Hematopoietic multipotent progenitor cell treated with erythropoietin and hydrocortisone succinate and interleukin-3 and kit ligand, for 6 days (in vitro differentiated cells): ENCODE measurements at regions not wholly inside any gene's neighbourhood (a gene's known extent, or its start where the extent isn't known, plus 50 kb on each side); places are given as distances from the start of the nearest gene placed in this dataset.
A peak's percentile ranks its signal among the peaks of the same experiment; 100 is the strongest.

Experiments
- DNase-seq: peaks from one replicate; pipeline ENCODE4 v3.0.0-alpha.2; 2015

DNA sequence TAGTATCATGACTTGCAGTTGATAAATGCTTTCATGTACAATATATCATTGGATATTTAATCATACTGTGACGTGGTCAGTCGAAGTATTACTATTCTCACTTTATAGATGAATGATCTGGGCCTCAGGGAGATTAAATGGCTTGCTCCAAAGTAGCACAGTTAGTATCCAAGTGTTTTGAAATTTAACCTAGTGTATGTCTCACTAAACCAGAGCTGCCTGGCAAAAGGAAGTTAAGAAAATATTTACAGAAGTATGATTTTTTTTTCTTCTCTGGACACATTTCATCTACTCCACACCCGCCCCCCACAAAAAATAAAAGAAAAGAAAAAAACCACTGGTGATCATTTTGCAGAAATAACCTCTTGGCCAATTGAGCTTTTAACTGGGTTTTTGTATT is 71.9 kb upstream of the CXADR start:
- no peak for DNase-seq

DNA sequence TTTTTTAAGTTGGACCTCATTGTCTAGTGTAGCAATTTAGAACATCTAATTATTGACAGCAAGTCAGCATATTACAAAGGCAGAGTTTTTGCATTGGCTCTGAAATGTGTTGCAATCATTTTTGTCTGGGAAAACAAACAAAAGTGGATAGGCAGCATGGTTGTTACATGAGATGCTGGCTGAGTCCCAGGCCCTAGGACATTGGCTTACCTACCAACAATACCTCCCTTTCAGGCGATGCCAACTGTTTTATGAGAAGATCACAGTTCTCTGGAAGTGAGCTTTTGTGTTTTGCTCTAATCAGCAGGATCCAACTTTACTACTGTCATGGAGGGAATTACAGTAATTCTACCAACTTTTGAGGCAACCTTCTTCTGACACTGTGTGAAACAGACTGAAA is 71.5 kb upstream of the CXADR start:
- DNase-seq = no peak

DNA sequence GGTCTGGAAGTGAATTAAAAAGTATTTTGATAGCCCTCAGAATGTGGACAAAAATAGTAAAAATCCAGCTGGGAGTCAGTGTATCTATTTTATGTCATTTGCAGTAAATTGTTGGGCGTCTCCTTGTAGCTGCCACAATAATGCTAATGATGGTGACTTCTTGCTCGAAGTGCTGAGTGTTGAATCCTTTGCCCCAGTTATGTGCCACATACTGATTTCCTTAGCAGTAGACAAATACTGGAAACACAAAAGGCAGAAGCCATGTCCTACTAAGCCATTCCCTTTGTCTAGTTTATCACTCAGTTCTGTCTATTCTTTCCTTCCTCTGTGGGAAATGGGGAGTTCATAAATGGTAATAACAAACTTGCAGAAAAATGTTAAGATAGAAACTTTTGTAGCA is 70.7 kb upstream of the CXADR start:
- DNase-seq = no peak

DNA sequence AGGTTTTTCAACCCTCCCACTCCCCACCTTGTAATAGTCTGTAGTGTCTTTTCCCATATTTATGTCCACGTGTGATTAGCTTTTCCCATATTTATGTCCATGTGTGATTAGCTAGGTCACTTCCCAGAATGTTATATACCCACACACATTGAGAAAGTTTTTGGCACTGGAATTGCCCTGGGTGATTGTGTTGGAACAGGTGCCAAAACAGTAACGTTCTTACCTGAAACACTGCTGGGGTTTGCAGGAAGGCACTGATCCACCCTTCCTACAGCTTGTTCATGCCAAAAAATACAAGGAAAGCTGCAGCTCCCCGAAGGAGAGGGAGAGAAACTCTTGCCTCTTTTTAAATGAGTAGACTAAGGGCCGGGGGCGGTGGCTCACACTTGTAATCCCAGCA is 68.0 kb upstream of the CXADR start:
- DNase-seq = no peak

DNA sequence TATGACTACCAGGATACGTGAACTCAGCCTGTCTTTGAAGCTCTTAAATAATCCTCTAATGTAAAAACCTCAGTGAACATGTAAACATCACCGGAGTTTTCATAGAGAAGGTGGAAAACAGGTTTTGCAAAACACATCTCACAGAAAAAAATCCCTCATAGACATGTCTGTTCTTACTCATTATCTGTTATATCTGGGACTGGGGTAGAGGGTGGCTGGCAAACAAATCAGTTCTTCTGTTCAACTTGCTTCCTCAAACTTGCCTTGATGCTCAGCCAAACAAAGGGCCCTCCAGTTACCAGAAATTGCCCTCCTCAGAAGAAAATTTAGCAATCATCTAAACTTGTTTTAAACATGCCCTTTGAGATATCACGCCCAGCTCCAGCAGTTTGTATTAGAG is 66.1 kb upstream of the CXADR start:
- DNase-seq = no peak

DNA sequence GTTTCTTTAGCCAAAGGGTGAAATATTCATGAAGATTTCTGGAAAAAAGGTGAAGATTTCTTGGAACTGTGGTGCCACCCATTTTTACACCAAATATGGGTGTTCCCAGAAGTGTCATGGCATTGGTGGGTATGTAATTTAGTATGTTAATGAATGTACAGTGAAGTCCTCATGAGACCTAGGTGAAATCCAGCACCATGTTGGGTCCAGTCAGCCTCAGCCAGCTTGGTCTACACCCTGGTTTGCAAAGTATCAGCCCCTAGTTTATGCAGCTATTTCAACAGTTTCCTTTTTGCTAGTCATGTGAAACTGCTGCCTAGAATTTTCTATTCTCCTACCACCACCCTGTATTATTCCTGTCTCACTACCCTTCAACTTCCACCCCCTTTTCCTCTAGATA is 63.1 kb upstream of the CXADR start:
- no peak for DNase-seq

DNA sequence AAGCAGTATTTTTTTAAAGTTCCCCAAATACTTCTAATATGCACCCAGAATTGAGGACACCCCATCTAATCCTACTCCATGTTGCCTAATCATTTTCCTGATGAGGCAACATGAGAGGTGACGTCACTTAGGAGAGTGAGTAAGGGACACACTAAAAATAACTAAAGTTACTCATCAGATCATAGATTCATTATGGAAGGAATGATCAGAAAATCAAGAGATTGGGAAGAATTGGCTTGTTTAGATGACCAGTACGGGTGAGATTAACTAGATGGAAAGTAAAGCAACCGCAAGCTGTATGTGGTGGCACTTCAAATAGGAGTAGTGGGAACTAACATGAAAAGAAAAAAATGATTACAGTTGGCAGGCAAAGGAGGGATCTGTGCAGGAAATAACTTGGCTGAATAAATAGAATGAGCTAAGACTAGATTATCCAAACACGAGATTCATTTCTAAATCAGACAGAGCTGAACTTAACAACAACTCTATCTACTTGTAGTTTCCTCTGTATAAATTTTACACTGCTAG is 61.4 kb upstream of the CXADR start:
- DNase-seq = no peak

DNA sequence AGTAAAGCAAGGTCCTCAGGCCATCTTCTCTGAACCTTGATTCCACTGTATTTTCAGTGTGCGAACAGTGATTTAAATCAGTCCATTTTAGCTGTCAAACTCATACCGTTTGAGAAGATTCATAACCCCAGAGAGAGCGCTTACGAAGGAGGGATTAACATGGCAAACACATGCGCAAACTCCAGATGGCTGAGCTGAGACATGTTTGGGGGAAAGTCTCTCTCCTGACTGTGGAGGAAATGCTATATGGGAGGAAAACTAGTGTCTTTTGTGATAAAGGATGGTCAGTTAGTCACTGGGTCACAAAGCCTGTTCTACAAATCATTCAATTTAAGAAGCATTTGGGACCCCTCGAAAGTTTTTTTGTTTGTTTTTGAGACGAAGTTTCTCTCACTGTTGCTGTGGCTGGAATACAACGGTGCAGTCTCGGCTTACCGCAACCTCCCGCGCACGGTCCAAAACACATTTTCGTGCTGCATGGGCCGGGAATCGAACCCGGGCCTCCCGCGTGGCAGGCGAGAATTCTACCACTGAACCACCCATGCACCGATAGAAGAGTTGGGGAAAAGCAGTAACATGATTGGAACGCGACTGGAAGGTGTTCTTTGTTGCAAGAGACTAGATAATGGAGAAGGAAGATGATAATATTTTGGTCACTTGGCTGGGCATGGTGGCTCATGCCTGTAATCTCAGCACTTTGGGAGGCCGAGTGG is 58.4 kb upstream of the CXADR start:
- DNase-seq = peak; percentile 88

DNA sequence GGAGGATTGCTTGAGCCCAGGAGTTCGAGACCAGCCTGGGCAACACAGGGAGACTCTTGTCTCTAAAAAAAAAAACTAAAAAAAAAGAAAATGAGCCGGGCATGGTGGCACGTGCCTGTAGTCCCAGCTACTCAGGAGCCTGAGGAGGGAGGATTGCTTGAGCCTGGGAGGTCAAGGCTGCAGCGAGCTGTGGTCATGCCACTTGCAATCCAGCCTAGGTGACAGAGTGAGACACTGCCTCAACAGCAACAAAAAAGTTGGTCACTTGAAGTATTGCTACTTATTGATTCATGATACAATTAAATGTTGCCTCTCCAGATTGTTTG is 57.9 kb upstream of the CXADR start:
- DNase-seq = no peak

DNA sequence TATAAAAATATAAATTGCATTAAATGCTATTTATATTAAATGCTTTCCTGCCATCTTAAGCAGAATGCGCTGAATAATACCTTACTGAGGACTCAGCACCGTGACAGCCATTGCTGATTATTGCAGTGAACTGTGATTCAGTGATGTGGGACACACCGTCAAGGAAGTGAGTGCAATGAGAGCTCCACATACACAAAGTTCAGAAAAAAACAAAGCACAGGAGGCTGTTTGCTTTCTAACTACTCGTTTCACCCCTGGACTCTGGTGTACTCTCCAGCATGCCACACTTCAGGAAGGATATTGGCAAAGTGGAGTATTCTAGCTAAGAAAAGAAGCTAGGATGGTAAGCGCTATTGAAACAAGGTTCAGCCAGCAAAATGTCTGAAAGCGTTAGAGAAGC is 57.4 kb upstream of the CXADR start:
- DNase-seq = no peak

DNA sequence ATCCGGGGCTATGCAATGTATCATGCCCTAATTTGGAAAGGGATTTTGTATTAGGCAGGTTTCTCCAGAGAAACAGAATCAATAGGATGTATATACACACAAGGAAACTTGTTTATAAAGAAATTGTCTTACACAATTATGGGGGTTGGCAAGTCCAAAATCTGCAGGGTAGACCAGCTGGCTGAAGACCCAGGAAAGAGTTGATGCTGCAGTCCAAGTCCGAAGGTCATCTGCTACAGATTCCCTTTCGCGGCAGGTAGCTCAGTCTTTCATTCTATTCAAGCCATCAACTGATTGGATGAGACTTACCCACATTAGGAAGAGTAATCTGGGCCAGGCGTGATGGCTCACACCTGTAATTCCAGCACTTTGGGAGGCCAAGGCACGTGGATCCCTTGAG is 54.6 kb upstream of the CXADR start:
- DNase-seq = no peak

DNA sequence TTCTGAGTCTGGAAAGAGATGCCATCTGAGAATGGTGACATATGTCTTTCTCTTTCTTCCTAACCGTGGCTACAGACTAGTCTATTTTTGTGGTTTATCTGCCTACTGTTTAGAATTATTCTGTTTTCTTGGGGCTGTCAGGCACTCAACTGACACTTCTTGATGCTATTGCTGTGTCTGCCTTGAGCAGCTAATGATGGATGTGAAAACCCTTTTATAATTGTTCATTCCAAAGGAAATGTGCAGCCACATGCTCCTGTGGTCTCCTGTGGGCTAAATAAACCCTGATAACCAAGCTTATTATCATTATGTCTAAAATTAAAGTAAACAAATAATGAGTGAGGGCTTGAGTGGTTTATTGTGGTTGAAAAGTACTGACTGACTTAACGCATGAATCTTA is 52.7 kb upstream of the CXADR start:
- DNase-seq = no peak

DNA sequence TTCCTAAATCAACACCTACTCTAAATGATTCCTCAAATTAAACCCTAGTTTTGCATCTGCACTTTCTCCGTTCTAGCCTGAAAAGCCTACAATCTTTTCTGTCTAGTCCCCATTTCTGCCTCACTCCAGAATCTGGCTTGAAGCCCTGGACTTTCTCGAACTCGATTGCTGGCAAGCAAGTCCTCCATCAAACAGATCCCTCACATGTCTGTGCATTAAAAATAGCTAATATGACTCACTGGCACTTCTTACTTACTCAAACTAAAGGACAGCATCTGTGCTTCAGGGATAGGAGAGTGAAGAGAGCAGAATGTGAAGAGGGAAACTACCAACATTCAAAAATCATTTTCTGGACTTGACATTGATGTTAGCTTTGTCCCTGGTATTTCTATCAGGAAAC is 51.8 kb upstream of the CXADR start:
- no peak for DNase-seq

DNA sequence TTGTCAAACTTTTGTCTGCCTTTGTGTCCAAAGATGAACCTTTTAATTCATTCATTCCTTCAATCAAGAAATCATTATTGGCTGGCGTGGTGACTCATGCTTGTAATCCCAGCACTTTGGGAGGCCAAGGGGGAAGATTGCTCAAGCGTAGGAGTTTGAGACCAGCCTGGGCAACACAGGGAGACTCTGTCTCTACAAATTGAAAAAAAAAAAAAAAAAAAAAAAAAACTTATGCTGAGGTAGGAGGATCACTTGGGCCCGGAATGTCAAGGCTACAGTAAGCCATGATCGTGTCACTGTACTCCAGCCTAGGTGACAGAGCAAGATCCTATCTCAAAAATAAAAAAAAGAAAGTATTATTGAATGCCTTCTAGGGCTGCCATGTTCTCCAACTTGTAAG is 51.3 kb upstream of the CXADR start:
- no peak for DNase-seq

DNA sequence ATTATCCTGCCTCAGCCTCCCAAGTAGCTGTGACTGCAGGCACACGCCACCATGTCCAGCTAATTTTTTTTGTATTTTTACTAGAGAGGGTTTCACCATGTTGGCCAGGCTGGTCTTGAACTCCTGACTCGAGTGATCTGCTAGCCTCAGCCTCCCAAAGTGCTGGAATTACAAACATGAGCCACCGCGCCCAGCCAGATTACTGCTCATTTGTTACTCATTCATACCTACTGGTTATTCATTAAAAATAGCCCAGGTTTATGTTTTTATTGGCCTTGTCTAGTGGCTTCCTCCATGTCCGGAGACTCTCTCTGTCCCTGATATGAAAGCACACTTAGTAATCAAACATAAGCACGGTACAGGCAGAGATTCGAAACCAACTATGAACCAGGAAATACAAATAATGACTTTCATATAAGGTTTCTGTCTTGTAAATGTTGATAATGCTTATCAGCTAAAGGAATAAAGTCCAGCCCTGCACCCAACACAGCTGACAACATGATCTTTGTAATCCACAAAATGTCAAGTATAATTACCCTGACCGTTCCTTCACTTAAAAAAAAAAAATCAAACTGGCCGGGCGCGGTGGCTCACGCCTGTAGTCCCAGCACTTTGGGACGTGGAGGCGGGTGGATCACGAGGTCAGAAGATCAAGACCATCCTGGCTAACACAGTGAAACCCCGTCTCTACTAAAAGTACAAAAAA is 50.4 kb upstream of the CXADR start:
- DNase-seq = peak; percentile 69
